ENCODE measurements at regions not wholly inside any gene's neighbourhood (a gene's known extent, or its start where the extent isn't known, plus 50 kb on each side); places are given as distances from the start of the nearest gene placed in this dataset.

DNA sequence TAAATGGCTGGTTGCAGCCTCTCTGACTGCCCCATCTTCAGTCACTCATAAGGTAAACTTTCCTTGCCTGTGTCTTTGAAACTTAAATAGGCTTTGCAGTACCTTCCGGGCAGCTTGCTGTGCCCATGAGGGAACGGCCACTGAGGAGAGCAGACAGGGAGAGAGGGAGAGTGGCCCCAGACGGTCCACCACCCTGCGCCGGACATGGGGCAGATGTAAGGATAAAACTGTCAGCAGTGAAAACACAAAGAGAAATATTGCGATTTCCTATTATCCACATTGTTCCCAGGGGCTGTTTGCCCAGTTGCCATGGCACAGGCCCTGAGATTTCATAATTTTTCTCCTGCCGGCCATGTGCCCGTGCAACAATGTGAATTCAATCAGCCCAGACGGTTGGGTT is 265.9 kb upstream of the SALL3 start:
- H3K9ac ChIP-seq (ENCODE audit: insufficient read depth, low read length, poor library complexity, severe bottlenecking), result no peak overlapping the region
- peaks cover 19 to 35% of the 10 kb centered on the region in 2 donors for H3K9me3 ChIP-seq (replicated peaks in 1 of 2; ENCODE audit: control insufficient read depth in 1 of 2, insufficient read depth in 1 of 2, low read length in 2 of 2)
- no peak overlapping the region for H3K27ac Mint-ChIP-seq
- H3K4me3 Mint-ChIP-seq, result no peak overlapping the region
- no peak overlapping the region for H3K4me3 ChIP-seq (replicated peaks in 1 of 3; ENCODE audit: low read depth in 2 of 3, low read length in 3 of 3)
- H3K36me3 Mint-ChIP-seq, result no peaks in the 10 kb centered on the region
- H3K4me1 ChIP-seq (ENCODE audit: control insufficient read depth in 1 of 2, insufficient read depth in 2 of 2, low read length in 2 of 2), result no peaks in the 10 kb centered on the region
- no peaks in the 10 kb centered on the region for H3K36me3 ChIP-seq (replicated peaks in 1 of 2; ENCODE audit: control insufficient read depth in 1 of 2, insufficient read depth in 2 of 2, low read length in 2 of 2)
- H4K20me1 ChIP-seq (ENCODE audit: insufficient read depth, low read length), result no peaks in the 10 kb centered on the region
- no peak for DNase-seq
- intact Hi-C loops (cut with micrococcal nuclease), result no loop called here
- H3K27me3 Mint-ChIP-seq (ENCODE audit: low read depth in 3 of 3), result peaks cover 1 to 4% (median 3%) of the 10 kb centered on the region in 3 donors
- no peak overlapping the region for H2AFZ ChIP-seq (ENCODE audit: insufficient read depth, low read depth, low read length, poor library complexity, severe bottlenecking)
- TF ChIP-seq, protein P1, sequence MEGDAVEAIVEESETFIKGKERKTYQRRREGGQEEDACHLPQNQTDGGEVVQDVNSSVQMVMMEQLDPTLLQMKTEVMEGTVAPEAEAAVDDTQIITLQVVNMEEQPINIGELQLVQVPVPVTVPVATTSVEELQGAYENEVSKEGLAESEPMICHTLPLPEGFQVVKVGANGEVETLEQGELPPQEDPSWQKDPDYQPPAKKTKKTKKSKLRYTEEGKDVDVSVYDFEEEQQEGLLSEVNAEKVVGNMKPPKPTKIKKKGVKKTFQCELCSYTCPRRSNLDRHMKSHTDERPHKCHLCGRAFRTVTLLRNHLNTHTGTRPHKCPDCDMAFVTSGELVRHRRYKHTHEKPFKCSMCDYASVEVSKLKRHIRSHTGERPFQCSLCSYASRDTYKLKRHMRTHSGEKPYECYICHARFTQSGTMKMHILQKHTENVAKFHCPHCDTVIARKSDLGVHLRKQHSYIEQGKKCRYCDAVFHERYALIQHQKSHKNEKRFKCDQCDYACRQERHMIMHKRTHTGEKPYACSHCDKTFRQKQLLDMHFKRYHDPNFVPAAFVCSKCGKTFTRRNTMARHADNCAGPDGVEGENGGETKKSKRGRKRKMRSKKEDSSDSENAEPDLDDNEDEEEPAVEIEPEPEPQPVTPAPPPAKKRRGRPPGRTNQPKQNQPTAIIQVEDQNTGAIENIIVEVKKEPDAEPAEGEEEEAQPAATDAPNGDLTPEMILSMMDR (IDR thresholded peaks at IDR 0.05), result no peak
- H3K27ac ChIP-seq (ENCODE audit: low read depth in 1 of 2, low read length in 2 of 2), result no peak overlapping the region
- H3K9me3 Mint-ChIP-seq, result peaks cover 11 to 41% (median 21%) of the 10 kb centered on the region in 7 donors
- 96% methylated on average over 5 of the region's 9 CpGs for WGBS (ENCODE audit: insufficient coverage)
- no peaks in the 10 kb centered on the region for H3K4me1 Mint-ChIP-seq
- H3K79me2 ChIP-seq (ENCODE audit: insufficient read depth, low read length), result no peaks in the 10 kb centered on the region
- H3K4me2 ChIP-seq (replicated peaks; ENCODE audit: extremely low read depth, low read length, poor library complexity, severe bottlenecking), result no peak overlapping the region
- no peaks in the 10 kb centered on the region for H3K27me3 ChIP-seq (ENCODE audit: control insufficient read depth in 2 of 2, insufficient read depth in 2 of 2, low read length in 2 of 2)

DNA sequence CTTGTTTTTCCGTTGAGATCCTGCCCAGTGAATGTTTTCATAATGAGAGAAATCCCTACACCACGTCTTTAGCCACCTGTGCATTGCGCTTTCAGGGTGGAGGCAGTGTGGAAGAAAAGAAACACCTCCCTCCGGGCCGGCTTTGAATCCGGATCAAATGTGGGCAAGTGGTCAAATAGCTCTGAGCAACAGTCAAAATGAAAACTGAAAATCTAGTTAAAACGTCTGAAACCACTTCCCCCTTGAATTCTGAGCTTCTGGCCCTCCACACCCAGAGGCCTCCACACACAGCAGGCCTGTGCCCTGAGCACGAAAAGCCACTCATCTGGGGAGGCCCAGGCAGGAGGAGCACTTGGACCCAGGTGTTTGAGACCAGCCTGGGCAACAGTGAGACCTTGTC is 263.6 kb upstream of the SALL3 start:
- intact Hi-C loops (cut with micrococcal nuclease), result no loop called here
- no peak overlapping the region for H2AFZ ChIP-seq (ENCODE audit: insufficient read depth, low read depth, low read length, poor library complexity, severe bottlenecking)
- TF ChIP-seq, protein P1 (IDR thresholded peaks at IDR 0.05), result no peak
- no peak overlapping the region for H3K4me3 ChIP-seq (replicated peaks in 1 of 3; ENCODE audit: low read depth in 2 of 3, low read length in 3 of 3)
- H3K9ac ChIP-seq (ENCODE audit: insufficient read depth, low read length, poor library complexity, severe bottlenecking), result no peak overlapping the region
- no peak overlapping the region for H3K4me2 ChIP-seq (replicated peaks; ENCODE audit: extremely low read depth, low read length, poor library complexity, severe bottlenecking)
- WGBS (ENCODE audit: insufficient coverage), result 30% methylated on average over 2 of the region's 8 CpGs
- H3K36me3 Mint-ChIP-seq, result no peaks in the 10 kb centered on the region
- no peaks in the 10 kb centered on the region for H3K79me2 ChIP-seq (ENCODE audit: insufficient read depth, low read length)
- no peaks in the 10 kb centered on the region for H3K36me3 ChIP-seq (replicated peaks in 1 of 2; ENCODE audit: control insufficient read depth in 1 of 2, insufficient read depth in 2 of 2, low read length in 2 of 2)
- H3K9me3 Mint-ChIP-seq, result peaks cover 10 to 26% (median 16%) of the 10 kb centered on the region in 7 donors
- no peak overlapping the region for H3K4me3 Mint-ChIP-seq
- peaks cover 0 to 8% (median 1%) of the 10 kb centered on the region in 3 donors for H3K27me3 Mint-ChIP-seq (ENCODE audit: low read depth in 3 of 3)
- no peaks in the 10 kb centered on the region for H4K20me1 ChIP-seq (ENCODE audit: insufficient read depth, low read length)
- no peak for DNase-seq
- no peaks in the 10 kb centered on the region for H3K4me1 Mint-ChIP-seq
- no peak overlapping the region for H3K27ac ChIP-seq (ENCODE audit: low read depth in 1 of 2, low read length in 2 of 2)
- no peaks in the 10 kb centered on the region for H3K4me1 ChIP-seq (ENCODE audit: control insufficient read depth in 1 of 2, insufficient read depth in 2 of 2, low read length in 2 of 2)
- peaks cover 11 to 23% of the 10 kb centered on the region in 2 donors for H3K9me3 ChIP-seq (replicated peaks in 1 of 2; ENCODE audit: control insufficient read depth in 1 of 2, insufficient read depth in 1 of 2, low read length in 2 of 2)
- H3K27ac Mint-ChIP-seq, result no peak overlapping the region
- peaks cover 0 to 5% of the 10 kb centered on the region in 2 donors for H3K27me3 ChIP-seq (ENCODE audit: control insufficient read depth in 2 of 2, insufficient read depth in 2 of 2, low read length in 2 of 2)
